GM12891 (cell line): ENCODE measurements at regions not wholly inside any gene's neighbourhood (a gene's known extent, or its start where the extent isn't known, plus 50 kb on each side); places are given as distances from the start of the nearest gene placed in this dataset.

Source experiments
- POLR2A ChIP-seq: IDR thresholded peaks from 2 replicates; pipeline ENCODE4 v1.6.1; 2011; ENCODE audit warnings: low read depth, low read length, control low read depth
- POLR2AphosphoS5 ChIP-seq: IDR thresholded peaks from 2 replicates; pipeline ENCODE4 v1.6.1; 2011; ENCODE audit warnings: low read depth, low read length, control low read depth
- POU2F2 ChIP-seq: IDR thresholded peaks from 2 replicates; pipeline ENCODE4 v1.6.1; 2011; ENCODE audit warnings: low read depth, mild to moderate bottlenecking, control low read depth, low read length, moderate library complexity
- TAF1 ChIP-seq: IDR thresholded peaks from 2 replicates; pipeline ENCODE4 v1.6.1; 2011; ENCODE audit warnings: low read depth, low read length, control low read depth

DNA sequence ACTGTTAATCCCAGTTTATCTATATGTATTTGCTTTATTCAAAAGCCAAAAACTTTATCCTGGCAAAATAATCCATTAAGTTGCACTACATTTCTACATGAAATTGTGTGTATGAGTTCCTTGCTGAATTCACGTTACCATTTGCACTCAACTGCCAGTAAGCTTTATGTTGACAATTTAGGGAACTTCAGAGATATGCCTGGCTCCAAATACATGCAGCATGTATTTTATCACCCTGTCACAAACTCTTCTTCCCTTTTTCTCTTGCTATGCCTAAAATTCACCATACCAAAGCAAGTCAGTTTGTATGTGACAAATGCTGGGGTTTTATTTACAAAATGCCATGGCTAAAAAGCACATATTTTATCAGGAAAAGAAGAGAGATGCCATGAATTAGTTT lies 157.6 kb upstream of the CDH2 start:
- no peak for TF ChIP-seq POLR2A
- no peak for TF ChIP-seq POLR2AphosphoS5
- TF ChIP-seq TAF1, result no peak
- no peak for TF ChIP-seq POU2F2
